ENCODE measurements at regions not wholly inside any gene's neighbourhood (a gene's known extent, or its start where the extent isn't known, plus 50 kb on each side); places are given as distances from the start of the nearest gene placed in this dataset.
A peak's percentile ranks its signal among the peaks of the same experiment; 100 is the strongest.

DNA sequence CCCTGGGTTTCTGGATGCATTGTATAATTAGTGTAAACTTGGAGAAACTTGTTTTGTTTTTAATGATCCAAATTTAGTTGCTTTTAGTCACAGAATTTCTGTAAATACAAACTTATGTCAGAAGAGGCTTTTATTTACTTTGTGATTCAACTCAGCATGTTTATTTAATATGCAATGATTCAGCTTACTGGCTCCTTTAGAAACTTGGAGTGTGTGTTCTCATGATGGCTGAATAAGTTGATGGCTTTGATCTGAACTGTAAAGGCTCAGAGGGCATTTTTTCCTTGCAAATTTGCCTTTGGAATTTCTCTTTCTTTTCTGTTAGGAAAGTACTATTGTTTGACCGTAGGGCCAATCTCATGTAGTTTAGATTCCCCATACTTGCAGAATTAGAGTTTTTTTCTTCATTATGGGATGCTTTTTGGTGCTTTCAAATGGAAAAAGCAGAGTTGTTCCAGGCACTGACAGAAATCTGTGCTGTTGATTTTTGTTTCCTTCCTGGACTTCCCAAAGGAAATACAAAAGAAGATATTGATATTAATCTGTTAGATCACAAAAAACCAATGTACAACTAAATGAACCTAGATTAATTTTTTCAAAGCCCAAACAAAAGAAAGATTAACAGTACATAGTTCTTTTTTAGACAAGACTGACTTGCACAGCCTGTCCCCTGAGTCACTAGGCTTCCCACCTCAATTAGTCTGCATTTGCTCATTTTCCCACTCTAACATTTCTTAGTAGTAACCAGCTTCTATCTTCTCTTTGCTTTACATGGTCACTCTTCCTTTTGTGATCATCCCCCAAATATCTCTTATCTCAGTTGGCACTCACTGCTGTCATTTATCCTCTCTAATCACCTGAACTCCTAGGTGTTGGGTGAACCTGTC is 96.8 kb upstream of the AGR3 start:
- DNase-seq, result no peak

GRCh38 chr7:16980539-16980938 is 98.8 kb upstream of the AGR3 start:
- DNase-seq, result no peak

GRCh38 chr7:16982640-16983350 is 101.0 kb upstream of the AGR3 start:
- peak; percentile 41 to 61 for DNase-seq

DNA sequence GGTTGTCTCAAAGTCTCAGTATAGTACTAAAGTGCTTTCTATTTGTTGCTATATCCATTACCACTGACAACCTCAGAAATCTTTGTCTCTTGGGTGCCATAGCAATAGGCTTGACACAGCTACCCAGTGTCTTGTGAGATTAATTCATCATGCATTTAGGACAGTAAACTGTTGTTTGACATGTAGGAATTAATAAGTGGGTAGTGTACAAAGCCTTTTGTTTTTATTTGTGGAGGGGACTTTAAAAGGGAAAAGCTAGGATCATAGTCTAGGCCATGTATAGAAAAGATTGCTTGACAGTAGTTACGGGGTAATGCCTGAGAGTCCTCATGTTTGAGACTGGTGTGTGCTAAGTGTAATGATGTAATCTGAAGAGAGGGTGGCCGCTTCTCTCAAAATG is 102.6 kb upstream of the AGR3 start:
- no peak for DNase-seq

DNA sequence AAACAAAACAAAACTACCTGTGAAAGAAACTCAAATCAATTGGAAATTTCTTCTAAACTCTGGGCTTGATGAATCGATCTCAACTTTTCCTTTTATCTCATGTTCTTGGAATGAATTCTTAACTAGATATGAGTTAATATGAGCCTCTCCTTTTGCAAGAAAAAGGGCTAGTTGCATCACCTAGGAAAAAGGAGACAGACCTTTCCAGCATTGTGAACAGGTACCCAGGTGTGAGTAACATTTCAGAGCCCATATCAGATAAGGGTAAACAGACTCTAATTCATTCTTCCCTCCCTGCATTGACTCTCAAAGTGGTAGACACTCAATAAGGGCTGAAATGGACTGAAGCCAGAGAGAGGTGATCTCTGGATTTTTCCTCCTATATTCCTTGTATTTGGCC is 103.8 kb upstream of the AGR3 start:
- no peak for DNase-seq

- DNase-seq, result no peak
Observed at GRCh38 chr7:16986755-16987154, 105.0 kb upstream of the AGR3 start.

DNA sequence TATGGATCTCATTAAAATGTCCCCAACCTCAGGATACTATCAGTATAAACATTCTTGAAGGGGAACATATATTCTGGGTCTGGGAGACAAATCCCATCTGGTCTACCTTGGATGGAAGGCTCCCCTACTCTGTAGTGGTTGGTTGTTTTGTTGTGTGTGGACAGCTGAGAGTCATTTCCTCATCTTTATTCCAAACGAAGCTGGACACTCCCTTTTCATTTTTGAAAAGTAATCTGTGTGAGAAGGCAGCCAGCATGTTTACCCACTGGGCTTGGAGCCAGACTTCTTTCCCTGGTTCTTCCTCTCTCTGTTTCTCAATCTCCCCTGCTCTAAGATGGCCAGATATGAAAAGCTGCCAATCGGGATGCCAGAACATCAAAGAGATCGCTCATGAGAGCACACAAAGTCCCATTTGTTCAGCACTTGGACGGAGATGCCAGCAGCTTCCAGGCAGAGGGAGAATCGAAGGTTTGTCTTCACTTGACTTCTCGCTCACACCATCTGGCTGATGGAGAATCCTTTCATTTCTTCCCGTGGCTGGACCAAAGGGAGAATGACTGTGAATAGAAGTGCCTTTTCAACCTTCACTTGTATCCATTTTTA is 108.1 kb upstream of the AGR3 start:
- peak; percentile 79 to 80 for DNase-seq

DNA sequence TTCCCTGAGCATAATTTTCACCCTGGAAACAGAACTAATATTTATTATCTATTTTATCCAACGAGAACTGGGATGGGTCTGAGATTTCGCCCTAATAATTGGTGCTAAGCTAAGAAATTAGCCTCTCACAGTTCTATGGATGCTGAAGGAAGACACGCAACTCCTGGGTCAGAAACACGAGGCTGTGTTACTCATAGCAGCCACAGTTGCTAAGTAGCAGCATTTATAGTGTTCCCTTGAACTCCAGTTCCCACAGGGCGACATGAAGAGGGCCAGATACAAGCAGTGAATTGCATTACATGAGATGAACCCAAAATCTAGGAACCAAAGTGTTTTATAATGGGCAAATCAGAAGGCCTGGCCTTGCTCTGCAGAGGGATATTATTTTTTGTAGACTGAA is 109.8 kb upstream of the AGR3 start:
- DNase-seq, result no peak

- no peak for DNase-seq
Observed at GRCh38 chr7:16993543-16993942, 111.8 kb upstream of the AGR3 start.

DNA sequence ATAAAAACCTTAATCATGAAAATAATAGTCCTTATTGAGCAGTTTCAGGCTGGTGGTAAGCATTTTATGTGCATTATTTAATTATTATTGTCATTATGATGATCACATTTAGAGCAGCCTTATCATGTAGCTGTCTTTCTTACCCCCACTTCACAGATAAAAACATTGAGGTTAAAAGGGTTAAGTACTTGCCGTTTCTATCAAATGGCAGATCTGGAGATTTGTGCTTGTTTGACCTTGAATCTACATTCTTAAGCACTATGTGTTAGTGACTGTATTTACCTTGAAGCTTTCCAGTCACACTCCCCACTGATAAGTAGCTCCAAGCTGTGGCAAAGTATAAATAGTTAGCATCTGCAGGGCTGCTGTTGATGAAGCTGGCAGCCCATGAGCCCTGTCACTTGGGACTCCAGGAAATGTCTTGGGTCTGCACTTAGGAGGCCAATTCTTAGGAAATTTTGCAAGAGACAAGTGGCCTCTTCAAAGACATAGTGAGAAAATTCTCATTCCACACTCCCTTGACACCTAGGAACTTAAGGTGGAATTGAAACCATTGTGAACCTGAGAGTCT is 116.8 kb upstream of the AGR3 start:
- no peak for DNase-seq

DNA sequence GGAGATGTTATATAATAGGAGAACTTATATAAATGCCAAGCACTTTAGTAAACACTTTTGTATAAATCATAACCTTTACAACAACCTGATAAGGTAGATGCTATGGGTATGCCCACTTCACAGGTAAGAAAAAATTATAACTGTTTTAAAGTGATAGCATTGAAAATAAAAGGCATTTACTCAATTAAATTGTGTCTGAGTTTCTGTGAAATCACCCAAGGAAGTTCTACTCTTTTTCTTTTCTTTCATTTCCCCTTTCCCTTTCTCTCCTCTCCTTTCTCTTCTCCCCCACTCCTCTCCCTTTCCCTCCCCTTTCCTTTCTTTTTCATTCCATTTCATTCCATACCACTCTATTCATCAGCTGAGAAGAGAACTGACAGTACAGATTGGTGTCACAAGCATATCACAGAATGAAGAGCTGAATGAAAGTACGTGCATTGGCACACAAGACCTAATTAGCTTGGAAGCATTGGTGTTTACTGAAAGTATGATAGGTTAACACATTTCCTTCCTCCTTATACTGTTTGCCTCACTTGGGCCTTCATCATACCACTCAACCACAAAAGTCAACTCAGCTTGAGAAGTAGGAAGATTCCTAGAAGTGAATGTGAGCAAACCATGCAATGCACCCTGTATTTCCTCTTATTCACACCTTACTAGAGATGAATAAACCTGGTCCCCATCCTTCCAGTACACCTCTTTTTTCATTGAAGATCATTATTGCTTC is 117.9 kb upstream of the AGR3 start:
- no peak for DNase-seq

- DNase-seq, result no peak
Observed at GRCh38 chr7:17005271-17005670, 123.5 kb upstream of the AGR3 start.

DNA sequence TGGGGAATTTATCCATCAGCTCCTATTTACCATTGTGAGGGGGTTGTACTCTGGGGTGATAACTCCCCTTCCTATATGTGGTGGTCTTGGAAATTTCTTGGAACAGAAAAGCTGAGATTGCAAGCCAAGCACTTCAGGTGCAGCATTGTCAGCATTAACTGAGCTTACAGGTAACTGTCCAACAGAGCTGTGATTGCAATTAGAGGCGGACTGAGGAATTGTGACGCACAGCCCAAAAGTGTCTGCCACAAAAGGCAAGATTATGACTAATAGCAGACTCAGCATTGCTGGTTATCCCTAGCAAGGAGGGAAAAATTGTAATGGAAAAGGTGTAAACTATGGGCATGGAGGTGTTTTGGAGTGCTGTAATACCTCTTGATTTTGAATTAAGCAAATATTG is 126.1 kb upstream of the AGR3 start:
- DNase-seq, result no peak

- no peak for DNase-seq
Observed at GRCh38 chr7:17009007-17009719, 127.4 kb upstream of the AGR3 start.

DNA sequence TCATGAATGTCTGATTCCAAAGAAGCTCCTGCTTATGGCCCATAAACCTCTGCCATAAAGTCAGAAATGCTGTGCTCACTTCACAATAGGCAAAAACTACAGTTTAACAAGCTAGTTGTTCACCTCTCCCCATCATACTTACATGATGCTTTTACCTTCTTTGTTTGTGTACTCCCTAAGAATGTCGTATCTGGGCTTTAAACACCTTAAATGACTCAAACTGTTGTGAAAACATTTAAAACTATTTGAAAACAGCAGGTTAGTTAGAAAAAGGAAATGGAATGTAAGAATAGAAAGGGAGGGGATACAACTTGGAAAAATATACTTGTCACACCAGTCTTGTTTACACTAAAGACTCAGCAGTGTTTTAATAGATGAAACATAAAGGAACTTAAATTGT is 128.2 kb upstream of the AGR3 start:
- no peak for DNase-seq

DNA sequence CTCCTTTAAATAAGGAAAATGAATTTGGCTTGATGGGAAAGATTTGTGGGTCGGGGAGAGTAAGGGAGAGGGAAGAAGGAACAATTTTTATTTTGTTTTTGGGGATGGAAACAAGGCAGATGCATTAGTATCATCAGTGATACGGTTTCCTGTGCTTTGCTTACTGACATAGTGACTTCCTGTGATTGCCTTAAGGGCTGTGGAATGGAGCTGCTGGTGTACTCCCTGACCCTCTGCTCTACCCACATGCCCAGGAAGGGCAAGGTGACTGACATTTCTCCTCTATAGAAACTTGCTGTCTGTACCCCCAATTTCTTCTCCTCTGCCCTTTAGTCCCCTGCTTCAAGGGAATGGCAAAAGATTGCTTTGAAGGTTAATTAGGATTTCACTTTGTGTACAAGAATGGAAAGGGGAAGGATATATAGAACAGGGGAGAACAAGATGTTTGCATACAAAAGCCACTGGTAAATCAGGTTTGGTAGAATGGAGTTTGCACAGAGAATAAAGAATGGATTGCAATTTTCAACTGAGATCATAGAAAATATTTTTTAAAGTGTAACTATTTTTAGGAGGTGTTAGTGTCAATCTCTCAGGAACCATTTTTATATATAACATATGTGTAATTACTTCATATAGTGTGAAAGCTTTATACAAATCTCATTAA is 129.0 kb upstream of the AGR3 start:
- no peak for DNase-seq

- no peak for DNase-seq
Observed at GRCh38 chr7:17013204-17013603, 131.4 kb upstream of the AGR3 start.

DNA sequence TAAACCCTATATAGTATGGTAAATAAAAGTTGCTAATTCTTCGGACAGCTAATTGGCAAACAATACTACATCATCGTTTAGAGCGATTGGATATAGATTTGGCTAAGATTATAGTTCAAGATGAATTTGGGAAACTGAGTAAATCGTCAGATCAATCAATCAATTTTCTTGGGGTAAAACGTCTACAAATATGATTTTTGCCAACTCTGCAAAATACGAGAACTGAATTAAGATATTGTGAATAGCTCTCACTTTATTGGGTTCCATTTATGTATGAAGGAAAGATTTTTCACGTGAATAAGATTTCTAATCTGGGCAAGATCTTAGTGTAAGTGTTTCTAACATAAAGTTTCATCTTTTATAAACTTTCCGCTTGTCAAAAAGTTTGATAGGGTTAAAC is 132.9 kb upstream of the AGR3 start:
- no peak for DNase-seq

GRCh38 chr7:17015598-17016031 is 133.8 kb upstream of the AGR3 start:
- DNase-seq, result no peak

GRCh38 chr7:17016402-17017010 is 134.7 kb upstream of the AGR3 start:
- no peak for DNase-seq
